ENCODE measurements at regions not wholly inside any gene's neighbourhood (a gene's known extent, or its start where the extent isn't known, plus 50 kb on each side); places are given as distances from the start of the nearest gene placed in this dataset.

DNA sequence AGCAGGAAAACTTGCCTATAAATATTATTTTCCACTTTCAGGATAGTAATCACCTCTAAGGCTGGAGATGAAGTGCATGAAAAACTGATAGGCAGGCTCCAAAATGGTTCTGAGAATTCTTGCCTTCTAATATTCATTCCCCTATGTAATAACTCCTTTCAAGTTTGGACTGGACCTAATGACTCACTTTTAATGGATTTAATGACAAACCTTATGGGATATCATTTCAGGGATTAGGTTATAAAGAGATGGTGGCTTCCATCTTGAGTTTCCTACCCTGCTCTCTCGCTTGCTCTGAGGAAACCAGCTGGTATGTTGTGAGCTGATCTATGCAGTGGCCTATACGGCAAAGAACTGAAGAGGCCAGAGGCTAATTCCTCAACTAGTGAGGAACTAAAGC is 192.0 kb downstream of the BCHE start:
- Histone ChIP-seq H3K27me3 (ENCODE audit: control insufficient read depth, insufficient read depth, low read length, poor library complexity, severe bottlenecking) (no peaks in the 10 kb centered on the region), H3K27ac (ENCODE audit: low read depth, low read length) (no peak overlapping the region), H3K36me3 (ENCODE audit: control insufficient read depth, insufficient read depth, low read length) (no peaks in the 10 kb centered on the region), H3K9me3 (ENCODE audit: control insufficient read depth, low read length) (no peaks in the 10 kb centered on the region), H3K4me3 (ENCODE audit: low read length) (no peak overlapping the region), H3K4me1 (ENCODE audit: control insufficient read depth, insufficient read depth, low read length) (no peaks in the 10 kb centered on the region), H3K9ac (ENCODE audit: extremely low read depth, low read length, poor library complexity, severe bottlenecking) (no peak overlapping the region)
- no peak for DNase-seq
- WGBS, 2 experiments (ENCODE audit: insufficient coverage in 1 of 2, insufficient read length in 1 of 2): 98% methylated on average over 2 of the region's 2 CpGs; no CpG with 5 or more reads in 1 of the 2 experiments
- Mint-ChIP-seq H3K4me1 (no peaks in the 10 kb centered on the region), H3K36me3 (ENCODE audit: low read depth) (no peaks in the 10 kb centered on the region), H3K4me3 (no peak overlapping the region), H3K27me3 (ENCODE audit: insufficient read depth) (no peaks in the 10 kb centered on the region), H3K27ac (no peak overlapping the region), H3K9me3 (peaks cover 8% of the 10 kb centered on the region)
- TF ChIP-seq, protein P1, sequence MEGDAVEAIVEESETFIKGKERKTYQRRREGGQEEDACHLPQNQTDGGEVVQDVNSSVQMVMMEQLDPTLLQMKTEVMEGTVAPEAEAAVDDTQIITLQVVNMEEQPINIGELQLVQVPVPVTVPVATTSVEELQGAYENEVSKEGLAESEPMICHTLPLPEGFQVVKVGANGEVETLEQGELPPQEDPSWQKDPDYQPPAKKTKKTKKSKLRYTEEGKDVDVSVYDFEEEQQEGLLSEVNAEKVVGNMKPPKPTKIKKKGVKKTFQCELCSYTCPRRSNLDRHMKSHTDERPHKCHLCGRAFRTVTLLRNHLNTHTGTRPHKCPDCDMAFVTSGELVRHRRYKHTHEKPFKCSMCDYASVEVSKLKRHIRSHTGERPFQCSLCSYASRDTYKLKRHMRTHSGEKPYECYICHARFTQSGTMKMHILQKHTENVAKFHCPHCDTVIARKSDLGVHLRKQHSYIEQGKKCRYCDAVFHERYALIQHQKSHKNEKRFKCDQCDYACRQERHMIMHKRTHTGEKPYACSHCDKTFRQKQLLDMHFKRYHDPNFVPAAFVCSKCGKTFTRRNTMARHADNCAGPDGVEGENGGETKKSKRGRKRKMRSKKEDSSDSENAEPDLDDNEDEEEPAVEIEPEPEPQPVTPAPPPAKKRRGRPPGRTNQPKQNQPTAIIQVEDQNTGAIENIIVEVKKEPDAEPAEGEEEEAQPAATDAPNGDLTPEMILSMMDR (conservative IDR thresholded peaks at IDR 0.05): no peak

- H3K27ac ChIP-seq (ENCODE audit: low read depth, low read length): no peak overlapping the region
Observed at GRCh38 chr3:165644331-165644730, 192.9 kb downstream of the BCHE start.

GRCh38 chr3:165643425-165643824 is 193.8 kb downstream of the BCHE start:
- no peaks in the 10 kb centered on the region for H3K4me1 Mint-ChIP-seq
- H3K27ac Mint-ChIP-seq: no peak overlapping the region
- no peaks in the 10 kb centered on the region for H3K36me3 ChIP-seq (ENCODE audit: control insufficient read depth, insufficient read depth, low read length)
- no peak for DNase-seq
- H3K4me3 Mint-ChIP-seq: no peak overlapping the region
- TF ChIP-seq, protein P1 (conservative IDR thresholded peaks at IDR 0.05): no peak
- WGBS, 2 experiments (ENCODE audit: insufficient coverage in 1 of 2, insufficient read length in 1 of 2): 86 to 100% methylated on average over 1 to 2 of the region's 2 CpGs
- H3K27me3 ChIP-seq (ENCODE audit: control insufficient read depth, insufficient read depth, low read length, poor library complexity, severe bottlenecking): no peaks in the 10 kb centered on the region
- H3K27ac ChIP-seq (ENCODE audit: low read depth, low read length): no peak overlapping the region
- no peaks in the 10 kb centered on the region for H3K9me3 ChIP-seq (ENCODE audit: control insufficient read depth, low read length)
- H3K4me1 ChIP-seq (ENCODE audit: control insufficient read depth, insufficient read depth, low read length): no peaks in the 10 kb centered on the region
- no peak overlapping the region for H3K9ac ChIP-seq (ENCODE audit: extremely low read depth, low read length, poor library complexity, severe bottlenecking)
- H3K36me3 Mint-ChIP-seq (ENCODE audit: low read depth): no peaks in the 10 kb centered on the region
- H3K9me3 Mint-ChIP-seq: peaks cover 3% of the 10 kb centered on the region
- H3K4me3 ChIP-seq (ENCODE audit: low read length): no peak overlapping the region
- no peaks in the 10 kb centered on the region for H3K27me3 Mint-ChIP-seq (ENCODE audit: insufficient read depth)

More at GRCh38 chr3:165644331-165644730, 192.9 kb downstream of the BCHE start:
- no peak for DNase-seq
- Histone ChIP-seq H3K4me3 (ENCODE audit: low read length) (no peak overlapping the region), H3K36me3 (ENCODE audit: control insufficient read depth, insufficient read depth, low read length) (no peaks in the 10 kb centered on the region), H3K9ac (ENCODE audit: extremely low read depth, low read length, poor library complexity, severe bottlenecking) (no peak overlapping the region), H3K4me1 (ENCODE audit: control insufficient read depth, insufficient read depth, low read length) (no peaks in the 10 kb centered on the region), H3K27me3 (ENCODE audit: control insufficient read depth, insufficient read depth, low read length, poor library complexity, severe bottlenecking) (no peaks in the 10 kb centered on the region), H3K9me3 (ENCODE audit: control insufficient read depth, low read length) (no peaks in the 10 kb centered on the region)
- TF ChIP-seq, protein P1 (conservative IDR thresholded peaks at IDR 0.05): no peak
- Mint-ChIP-seq H3K4me1 (no peaks in the 10 kb centered on the region), H3K27ac (no peak overlapping the region), H3K27me3 (ENCODE audit: insufficient read depth) (no peaks in the 10 kb centered on the region), H3K9me3 (peaks cover 8% of the 10 kb centered on the region), H3K36me3 (ENCODE audit: low read depth) (no peaks in the 10 kb centered on the region), H3K4me3 (no peak overlapping the region)
- WGBS, 2 experiments (ENCODE audit: insufficient coverage in 1 of 2, insufficient read length in 1 of 2): 100% methylated on average over 1 of the region's 1 CpG; no CpG with 5 or more reads in 1 of the 2 experiments
